NB4 (cell line): ENCODE measurements at regions not wholly inside any gene's neighbourhood (a gene's known extent, or its start where the extent isn't known, plus 50 kb on each side); places are given as distances from the start of the nearest gene placed in this dataset.

Experiments
- CTCF ChIP-seq: IDR thresholded peaks from one replicate; pipeline ENCODE4 v1.5.1; 2012; ENCODE audit warnings: low read depth, low read length
- POLR2A ChIP-seq: IDR thresholded peaks from 2 replicates; pipeline ENCODE4 v1.6.1; 2011; ENCODE audit warnings: mild to moderate bottlenecking; ENCODE audit not compliant: insufficient read length; ENCODE audit errors: extremely low read depth

GRCh38 chr4:11615601-11616000, 186.9 kb upstream of the HS3ST1 start:
- TF ChIP-seq CTCF (no peak), POLR2A (no peak)
